ENCODE measurements at regions not wholly inside any gene's neighbourhood (a gene's known extent, or its start where the extent isn't known, plus 50 kb on each side); places are given as distances from the start of the nearest gene placed in this dataset.

DNA sequence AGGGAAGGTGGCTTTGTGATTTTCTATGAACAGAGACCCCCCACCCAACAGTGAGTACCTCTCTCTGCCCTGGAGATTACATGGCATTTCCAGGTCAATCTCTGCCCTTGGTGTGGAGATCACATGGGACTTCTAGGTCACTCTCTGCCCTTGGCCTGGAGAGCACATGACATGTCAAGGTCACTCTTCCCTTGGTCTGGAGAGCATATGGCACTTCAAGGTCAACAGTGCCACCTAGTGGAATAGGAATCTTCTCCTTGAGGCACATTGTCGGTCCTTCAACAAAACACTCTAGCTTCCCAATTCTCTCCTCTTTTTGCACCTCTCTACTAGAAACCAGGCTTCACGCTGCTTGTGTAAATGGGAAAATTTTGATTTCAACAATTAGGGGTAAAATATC, 66.2 kb upstream of the TACR3 start:
- Histone ChIP-seq H3K9ac (ENCODE audit: low read length in 2 of 2) (no peak overlapping the region), H3K9me3 (ENCODE audit: control insufficient read depth in 2 of 2, low read length in 2 of 2) (peaks cover 6 to 10% of the 10 kb centered on the region in 2 donors)

DNA sequence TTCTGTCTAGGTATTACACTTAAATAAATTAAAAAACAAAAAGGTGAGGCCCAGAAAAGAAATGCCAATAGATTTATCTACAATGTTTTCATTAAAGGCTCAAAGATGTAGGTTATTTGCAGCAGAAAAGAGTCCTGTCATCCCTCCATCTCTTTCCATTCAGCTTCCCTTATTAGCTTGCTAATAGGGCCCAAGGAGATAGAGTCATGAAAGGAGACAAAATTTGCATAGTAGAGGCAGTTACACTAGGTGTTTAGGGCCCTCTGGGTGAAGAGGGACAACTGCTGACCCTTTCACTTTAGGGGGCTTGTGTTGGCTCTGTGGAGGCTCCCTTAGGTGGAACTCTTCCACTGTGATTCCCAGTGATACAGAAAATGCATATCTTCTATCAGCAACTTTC, 58.4 kb upstream of the TACR3 start:
- Histone ChIP-seq H3K27ac (ENCODE audit: low read length) (no peak overlapping the region), H3K4me1 (ENCODE audit: control insufficient read depth, insufficient read depth, low read length) (no peaks in the 10 kb centered on the region), H3K36me3 (ENCODE audit: control insufficient read depth in 2 of 2, insufficient read depth in 2 of 2, low read length in 2 of 2) (no peaks in the 10 kb centered on the region), H3K4me3 (ENCODE audit: low read length in 2 of 2) (no peak overlapping the region), H3K27me3 (ENCODE audit: control insufficient read depth in 1 of 2, insufficient read depth in 2 of 2, low read length in 2 of 2) (no peaks in the 10 kb centered on the region), H3K9me3 (ENCODE audit: control insufficient read depth in 2 of 2, low read length in 2 of 2) (no peaks in the 10 kb centered on the region), H3K9ac (ENCODE audit: low read length in 2 of 2) (no peak overlapping the region)

More for the DNA sequence above, 66.2 kb upstream of the TACR3 start:
- Histone ChIP-seq H3K4me1 (ENCODE audit: control insufficient read depth, insufficient read depth, low read length) (no peaks in the 10 kb centered on the region), H3K27ac (ENCODE audit: low read length) (no peak overlapping the region), H3K27me3 (ENCODE audit: control insufficient read depth in 1 of 2, insufficient read depth in 2 of 2, low read length in 2 of 2) (no peaks in the 10 kb centered on the region), H3K4me3 (ENCODE audit: low read length in 2 of 2) (no peak overlapping the region), H3K36me3 (ENCODE audit: control insufficient read depth in 2 of 2, insufficient read depth in 2 of 2, low read length in 2 of 2) (no peaks in the 10 kb centered on the region)

- H3K27me3 ChIP-seq (ENCODE audit: control insufficient read depth in 1 of 2, insufficient read depth in 2 of 2, low read length in 2 of 2): no peaks in the 10 kb centered on the region
- no peak overlapping the region for H3K4me3 ChIP-seq (ENCODE audit: low read length in 2 of 2)
- no peaks in the 10 kb centered on the region for H3K4me1 ChIP-seq (ENCODE audit: control insufficient read depth, insufficient read depth, low read length)
- no peak overlapping the region for H3K9ac ChIP-seq (ENCODE audit: low read length in 2 of 2)
- no peak overlapping the region for H3K27ac ChIP-seq (ENCODE audit: low read length)
- H3K36me3 ChIP-seq (ENCODE audit: control insufficient read depth in 2 of 2, insufficient read depth in 2 of 2, low read length in 2 of 2): no peaks in the 10 kb centered on the region
- H3K9me3 ChIP-seq (ENCODE audit: control insufficient read depth in 2 of 2, low read length in 2 of 2): no peaks in the 10 kb centered on the region
These were observed 54.6 kb upstream of the TACR3 start for GRCh38 chr4:103774326-103774825.

DNA sequence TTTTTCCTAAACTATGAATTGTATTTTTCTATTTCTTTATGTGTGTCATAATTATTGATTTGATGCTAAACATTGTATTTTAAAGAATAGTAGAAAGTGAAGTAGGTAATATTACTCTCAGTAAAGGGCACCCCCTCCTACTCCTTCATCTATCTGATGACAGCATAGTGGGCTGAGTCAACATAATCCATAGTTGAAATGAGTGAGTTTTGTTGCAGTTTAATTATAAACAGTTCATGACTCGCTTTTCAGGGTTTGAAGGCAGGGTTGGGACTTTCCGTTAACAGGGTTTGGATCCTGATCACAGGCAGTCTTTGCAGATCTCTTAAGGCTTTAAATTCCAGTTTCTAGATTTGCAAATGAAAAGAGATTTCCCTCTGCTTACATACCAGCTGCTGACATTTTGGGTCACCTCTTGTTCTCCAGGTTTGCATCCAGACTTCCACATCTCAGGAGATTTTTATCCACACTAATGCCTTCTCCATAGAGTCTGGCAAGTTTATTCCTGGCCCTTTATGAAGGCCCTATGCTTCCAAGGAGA, 54.0 kb upstream of the TACR3 start:
- H3K4me1 ChIP-seq (ENCODE audit: control insufficient read depth, insufficient read depth, low read length): no peaks in the 10 kb centered on the region
- no peak overlapping the region for H3K9ac ChIP-seq (ENCODE audit: low read length in 2 of 2)
- H3K27me3 ChIP-seq (ENCODE audit: control insufficient read depth in 1 of 2, insufficient read depth in 2 of 2, low read length in 2 of 2): no peaks in the 10 kb centered on the region
- H3K27ac ChIP-seq (ENCODE audit: low read length): no peak overlapping the region
- no peaks in the 10 kb centered on the region for H3K36me3 ChIP-seq (ENCODE audit: control insufficient read depth in 2 of 2, insufficient read depth in 2 of 2, low read length in 2 of 2)
- no peaks in the 10 kb centered on the region for H3K9me3 ChIP-seq (ENCODE audit: control insufficient read depth in 2 of 2, low read length in 2 of 2)
- H3K4me3 ChIP-seq (ENCODE audit: low read length in 2 of 2): no peak overlapping the region

All from stomach smooth muscle (tissue), 2 donors.